ENCODE measurements at regions not wholly inside any gene's neighbourhood (a gene's known extent, or its start where the extent isn't known, plus 50 kb on each side); places are given as distances from the start of the nearest gene placed in this dataset.

DNA sequence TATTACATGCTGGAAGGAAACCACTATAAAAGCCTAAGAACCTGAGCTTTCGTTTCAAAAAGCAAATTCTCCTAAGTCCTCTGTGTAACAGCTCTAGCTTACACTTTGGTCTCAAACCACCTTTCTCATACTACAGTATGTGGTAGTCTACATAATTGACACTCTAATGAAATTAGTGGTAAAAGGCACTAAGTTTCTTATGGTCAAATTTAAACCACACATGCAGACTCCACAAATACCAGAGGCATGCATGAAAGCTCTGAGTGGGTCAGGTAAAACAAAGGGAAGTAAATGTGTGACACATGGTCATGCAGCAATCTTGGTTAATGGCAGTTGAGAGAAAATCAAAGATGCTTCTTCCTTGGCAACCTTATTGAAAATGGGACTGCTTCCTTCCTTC, 187.8 kb downstream of the CCNG2 start:
- peaks cover 0 to 2% (median 0%) of the 10 kb centered on the region in 4 donors for H3K9me3 ChIP-seq
- intact Hi-C loops (cut with DNase I): no loop called here
- TF ChIP-seq POLR2A (IDR thresholded peaks at IDR 0.05) (no peak), CTCF (IDR thresholded peaks at IDR 0.05) (no peak)
- no peaks in the 10 kb centered on the region for H3K4me1 ChIP-seq
- DNase-seq (no peak), ATAC-seq (no peak)
- H3K4me3 ChIP-seq: no peak overlapping the region
- 25% methylated on average over 1 of the region's 1 CpG for WGBS (ENCODE audit: insufficient coverage, low coverage, low lambda C conversion rate, missing lambda C conversion rate)
- H3K27ac ChIP-seq: no peak overlapping the region
- H3K27me3 ChIP-seq: no peaks in the 10 kb centered on the region
- no peaks in the 10 kb centered on the region for H3K36me3 ChIP-seq

GRCh38 chr4:77347351-77347966, 190.5 kb downstream of the CCNG2 start:
- 28% methylated on average over 2 of the region's 5 CpGs for WGBS (ENCODE audit: insufficient coverage, low coverage, low lambda C conversion rate, missing lambda C conversion rate)
- intact Hi-C loops (cut with DNase I): no loop called here

GRCh38 chr4:77348815-77349214, 191.8 kb downstream of the CCNG2 start:
- intact Hi-C loops (cut with DNase I): no loop called here
- ATAC-seq (no peak), DNase-seq (no peak)
- TF ChIP-seq CTCF (IDR thresholded peaks at IDR 0.05) (no peak), POLR2A (IDR thresholded peaks at IDR 0.05) (no peak)
- Histone ChIP-seq H3K27me3 (no peaks in the 10 kb centered on the region), H3K27ac (no peak overlapping the region), H3K4me3 (no peak overlapping the region), H3K36me3 (no peaks in the 10 kb centered on the region), H3K4me1 (no peaks in the 10 kb centered on the region), H3K9me3 (no peaks in the 10 kb centered on the region)

More at GRCh38 chr4:77347351-77347966, 190.5 kb downstream of the CCNG2 start:
- ATAC-seq (peak in 1 of 4 donors; percentile 38), DNase-seq (no peak)
- no peak overlapping the region for H3K4me3 ChIP-seq
- TF ChIP-seq CTCF (IDR thresholded peaks at IDR 0.05): no peak
- TF ChIP-seq POLR2A (IDR thresholded peaks at IDR 0.05): no peak
- no peaks in the 10 kb centered on the region for H3K27me3 ChIP-seq
- H3K4me1 ChIP-seq: no peaks in the 10 kb centered on the region
- no peak overlapping the region for H3K27ac ChIP-seq
- H3K9me3 ChIP-seq: no peaks in the 10 kb centered on the region
- H3K36me3 ChIP-seq: no peaks in the 10 kb centered on the region

- Histone ChIP-seq H3K27ac (no peak overlapping the region), H3K4me1 (no peaks in the 10 kb centered on the region), H3K9me3 (no peaks in the 10 kb centered on the region), H3K4me3 (no peak overlapping the region), H3K36me3 (no peaks in the 10 kb centered on the region), H3K27me3 (no peaks in the 10 kb centered on the region)
- DNase-seq (no peak), ATAC-seq (no peak)
- WGBS (ENCODE audit: insufficient coverage, low coverage, low lambda C conversion rate, missing lambda C conversion rate): 55% methylated on average over 3 of the region's 3 CpGs
- TF ChIP-seq POLR2A (IDR thresholded peaks at IDR 0.05) (no peak), CTCF (IDR thresholded peaks at IDR 0.05) (no peak)
- intact Hi-C loops (cut with DNase I): no loop called here
These were observed 192.4 kb downstream of the CCNG2 start for GRCh38 chr4:77349364-77349763.

GRCh38 chr4:77349796-77350195, 192.8 kb downstream of the CCNG2 start:
- DNase-seq (no peak), ATAC-seq (no peak)
- Histone ChIP-seq H3K27me3 (no peaks in the 10 kb centered on the region), H3K4me1 (no peaks in the 10 kb centered on the region), H3K36me3 (no peaks in the 10 kb centered on the region), H3K4me3 (no peak overlapping the region), H3K9me3 (no peaks in the 10 kb centered on the region), H3K27ac (no peak overlapping the region)
- intact Hi-C loops (cut with DNase I): loop anchor here in 1 of 2 donors (5.0 kb wide), 1 partner anchor 102 kb away; no protein-coding TSS in a partner anchor
- 83% methylated on average over 1 of the region's 1 CpG for WGBS (ENCODE audit: insufficient coverage, low coverage, low lambda C conversion rate, missing lambda C conversion rate)
- no peak for TF ChIP-seq CTCF (IDR thresholded peaks at IDR 0.05)
